Cerebellar cortex (tissue), 1 donor: ENCODE measurements at regions not wholly inside any gene's neighbourhood (a gene's known extent, or its start where the extent isn't known, plus 50 kb on each side); places are given as distances from the start of the nearest gene placed in this dataset.
A peak's percentile ranks its signal among the peaks of the same experiment; 100 is the strongest.
"Not testable (repeated sequence)": the region's sequence is repeated elsewhere in the genome, so short reads cannot be mapped to it uniquely, and the experiment has no call there.

Experiments used
- DNase-seq: peaks from one replicate; pipeline ENCODE4 v3.0.0-alpha.2; 2015; ENCODE audit warnings: low spot score

DNA sequence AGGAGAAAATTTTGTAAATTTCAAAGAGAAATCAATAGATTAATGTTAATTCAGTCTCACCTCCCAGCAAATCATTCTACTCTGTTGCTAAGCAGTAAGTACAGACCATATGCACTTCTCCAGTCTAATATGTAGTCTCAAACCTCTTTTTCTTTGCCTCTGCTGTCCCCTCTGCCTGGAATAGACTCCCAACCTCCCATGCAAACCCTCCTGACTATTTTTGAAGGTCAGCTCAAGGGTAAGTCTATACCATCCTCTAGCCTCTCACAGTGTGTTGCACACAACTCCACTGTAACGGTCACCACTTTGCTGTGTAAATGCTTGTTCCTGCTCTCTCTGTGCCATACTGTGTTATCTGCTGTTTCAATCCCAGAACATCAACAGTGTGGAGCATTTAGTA, 94.5 kb upstream of the TRIM77 start:
- DNase-seq = not testable (repeated sequence)

DNA sequence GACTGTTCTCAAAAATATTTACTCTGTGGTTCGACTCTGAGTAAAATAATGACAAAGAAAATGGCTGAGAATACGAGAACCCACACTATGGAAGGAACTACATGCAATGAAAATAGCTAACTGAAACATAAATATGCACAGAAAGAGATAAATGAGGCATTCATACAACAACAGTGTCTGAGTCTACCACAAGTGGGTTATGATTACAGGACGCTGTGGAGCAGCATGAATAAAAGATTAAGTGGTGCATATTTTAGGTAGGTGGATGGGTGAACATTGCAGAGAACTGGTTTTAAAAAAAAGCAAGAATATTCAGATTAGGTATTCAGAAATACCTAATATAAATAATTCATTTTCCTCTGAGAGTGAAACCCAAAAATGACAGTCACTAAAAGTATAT, 93.9 kb upstream of the TRIM77 start:
- not testable (repeated sequence) for DNase-seq

DNA sequence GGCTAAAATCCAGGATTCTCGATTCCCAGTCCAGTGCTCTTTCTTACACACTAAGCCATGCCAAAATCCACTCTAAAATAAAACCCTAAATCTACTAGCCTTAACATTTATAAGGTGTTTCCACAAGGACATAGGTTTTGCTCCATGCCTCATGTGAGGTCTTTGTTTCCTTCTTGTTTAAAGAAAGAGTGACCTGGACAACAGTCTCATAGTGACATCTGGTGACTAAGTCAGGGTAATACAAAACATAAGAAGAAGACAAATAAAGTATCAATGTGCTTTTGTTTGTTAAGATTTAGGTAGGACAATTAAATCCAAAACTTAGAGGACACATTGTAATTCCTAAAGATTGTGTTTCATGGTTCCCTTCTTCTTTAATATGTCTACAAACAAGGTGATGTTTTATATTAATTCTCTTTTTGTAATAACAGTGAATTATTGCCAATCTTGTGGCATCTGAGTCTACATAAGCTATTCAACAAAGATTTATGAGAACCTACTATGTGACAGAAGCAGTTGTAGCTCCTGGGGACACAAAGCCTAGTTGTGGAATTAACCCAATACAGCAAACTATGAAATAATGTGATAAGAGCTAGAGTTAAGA, 93.0 kb upstream of the TRIM77 start:
- peak; percentile 0 for DNase-seq

DNA sequence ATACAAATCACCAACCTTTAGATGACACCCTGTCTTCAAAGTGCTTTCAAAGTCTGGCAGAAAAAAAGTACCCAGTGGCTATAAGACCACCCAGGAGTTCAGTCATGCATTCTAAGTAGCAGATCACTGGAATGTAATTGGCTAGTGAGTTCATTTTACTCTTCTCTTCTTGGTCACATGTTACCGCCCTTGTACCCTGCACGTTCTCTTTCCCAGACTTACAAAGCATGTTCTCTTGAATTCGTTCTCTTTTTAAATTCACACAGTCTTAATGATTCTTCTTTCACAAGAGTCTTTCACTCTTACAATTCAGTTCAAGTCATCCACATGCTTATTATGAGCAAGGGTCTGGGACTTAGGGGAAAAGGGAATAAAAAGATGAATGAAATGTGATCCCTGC, 89.4 kb upstream of the TRIM77 start:
- not testable (repeated sequence) for DNase-seq

DNA sequence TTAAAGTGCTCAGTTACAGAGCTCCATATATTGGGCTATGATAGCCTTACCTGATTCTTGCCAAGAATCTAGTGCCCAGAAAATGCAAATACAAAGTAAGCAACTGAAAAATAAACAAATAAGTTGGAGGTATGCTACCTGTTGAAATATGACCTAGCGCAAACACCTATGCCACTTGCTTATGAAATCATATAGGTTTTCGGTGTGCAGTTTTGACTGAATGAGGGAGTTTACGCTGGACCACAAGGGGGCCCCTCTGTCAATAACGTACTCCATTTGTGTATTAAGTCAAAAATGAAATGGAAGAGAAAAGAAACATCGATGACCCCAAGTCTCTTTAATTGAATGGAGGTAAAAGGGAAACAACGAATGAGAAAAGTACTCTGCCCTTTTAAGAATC, 84.9 kb upstream of the TRIM77 start:
- no peak for DNase-seq

DNA sequence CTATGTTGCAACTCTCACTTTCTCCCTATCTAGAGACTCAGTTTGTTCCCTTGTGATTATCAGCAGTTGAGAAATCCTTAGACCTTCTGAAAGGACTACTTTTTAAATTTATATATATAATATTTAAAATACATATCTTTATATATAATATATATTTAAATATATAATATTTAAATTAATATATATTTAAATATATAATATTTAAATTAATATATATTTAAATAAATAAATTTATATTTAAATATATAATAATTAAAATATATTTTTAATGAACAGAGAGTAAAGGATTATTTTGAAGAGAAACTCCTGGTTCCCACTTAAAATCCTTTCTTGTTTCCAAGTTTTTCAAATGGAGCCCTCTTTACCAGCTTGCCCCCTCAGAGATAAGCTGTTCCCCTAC, 83.7 kb upstream of the TRIM77 start:
- DNase-seq = no peak

DNA sequence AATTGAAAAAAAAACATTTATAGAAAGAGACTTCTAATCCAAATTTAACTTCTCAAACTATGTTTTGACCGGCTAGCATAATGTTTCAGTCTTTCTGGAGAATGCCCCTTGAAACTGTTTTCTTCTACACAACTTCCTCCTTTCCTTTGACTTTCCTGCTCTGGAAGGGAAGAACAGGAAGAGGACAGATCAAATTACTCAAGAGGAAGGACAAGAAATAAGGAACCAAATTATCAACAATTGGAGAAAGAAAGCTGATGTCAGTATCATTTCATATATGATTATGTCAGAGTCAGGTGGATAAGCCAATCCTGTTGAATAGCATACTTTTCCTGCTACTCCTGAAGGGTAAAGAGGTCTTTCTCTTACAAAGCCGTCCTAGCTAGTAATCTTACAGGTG, 83.2 kb upstream of the TRIM77 start:
- not testable (repeated sequence) for DNase-seq

DNA sequence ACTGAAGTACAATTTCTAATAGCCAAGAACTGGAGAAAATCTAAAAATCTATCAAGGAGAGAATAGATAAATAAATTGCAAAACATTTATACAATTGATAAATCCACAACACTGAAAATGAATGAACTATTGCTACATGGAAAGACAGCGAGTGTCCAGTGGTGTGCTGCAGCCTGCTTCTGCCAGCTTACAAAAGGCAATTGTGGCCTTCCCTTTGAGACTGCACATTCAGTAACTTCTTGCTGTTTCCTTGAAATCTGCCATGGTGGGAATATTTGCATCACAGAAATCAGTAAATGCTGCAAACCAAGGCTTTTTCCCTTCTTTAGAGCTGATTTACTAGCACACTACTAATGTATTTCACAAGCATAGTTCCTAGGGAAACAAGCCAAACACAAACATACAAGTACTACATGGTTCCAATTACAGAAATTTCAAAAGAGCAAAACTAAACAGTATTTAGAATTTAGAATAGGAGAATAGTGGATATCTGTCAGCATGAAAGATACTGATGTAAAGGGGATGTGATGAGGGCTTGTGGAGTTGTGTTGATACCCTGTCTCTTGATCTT, 76.9 kb upstream of the TRIM77 start:
- DNase-seq = no peak

DNA sequence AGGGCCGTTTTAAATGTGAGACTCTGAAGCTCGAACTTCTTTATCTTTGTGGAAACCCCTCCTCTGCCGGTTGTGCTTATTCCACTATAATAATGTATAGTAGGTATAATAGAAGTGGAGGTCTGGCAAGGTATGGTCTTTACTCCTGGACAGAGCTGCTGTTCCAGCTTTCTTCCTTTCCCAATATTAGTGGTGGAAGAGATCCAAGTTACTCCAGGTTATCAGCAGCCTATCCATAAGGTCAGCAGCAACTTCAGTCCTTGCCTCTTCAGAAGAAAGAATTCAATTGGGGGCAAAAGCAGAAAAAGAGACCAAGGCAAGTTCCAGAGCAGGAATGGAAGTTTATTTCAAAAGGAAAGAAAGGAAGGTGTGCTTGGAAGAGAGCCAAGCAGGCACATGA, 69.3 kb upstream of the TRIM77 start:
- DNase-seq = not testable (repeated sequence)

DNA sequence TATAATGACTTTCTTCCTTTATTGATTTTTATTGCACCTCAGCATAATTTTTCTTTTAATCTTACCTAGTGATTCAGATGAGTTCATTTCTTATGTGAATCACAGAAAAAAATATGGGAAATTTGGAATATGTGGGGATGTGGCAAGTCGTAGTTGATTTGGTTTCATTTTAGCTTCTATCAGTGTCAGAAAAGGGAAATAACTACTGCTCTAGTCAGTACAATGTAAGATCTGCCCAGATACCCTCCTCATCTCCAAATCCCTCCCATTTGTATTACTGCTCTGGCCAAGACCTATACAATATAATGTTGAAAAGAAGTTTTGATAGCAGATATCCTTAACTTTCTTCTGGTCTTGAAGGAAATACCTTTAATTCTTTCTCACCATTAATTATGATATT, 61.9 kb upstream of the TRIM77 start:
- DNase-seq = not testable (repeated sequence)

DNA sequence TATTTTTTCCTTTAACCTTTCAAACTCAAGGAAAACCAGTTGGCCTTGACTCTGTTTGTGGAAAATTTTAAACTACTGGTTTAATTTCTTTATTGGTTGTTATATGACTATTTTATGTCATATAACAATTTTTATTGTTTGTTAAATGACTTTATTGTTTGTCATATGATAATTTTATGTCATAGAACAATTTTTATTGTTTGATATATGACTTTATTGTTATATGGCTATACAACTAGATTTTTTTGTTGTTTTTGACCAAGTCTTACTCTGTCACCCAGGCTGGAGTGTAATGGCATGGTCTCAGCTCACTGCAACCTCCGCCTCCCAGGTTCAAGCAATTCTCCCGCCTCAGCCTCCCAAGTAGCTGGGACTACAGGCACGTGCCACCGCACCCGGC, 61.1 kb upstream of the TRIM77 start:
- not testable (repeated sequence) for DNase-seq

DNA sequence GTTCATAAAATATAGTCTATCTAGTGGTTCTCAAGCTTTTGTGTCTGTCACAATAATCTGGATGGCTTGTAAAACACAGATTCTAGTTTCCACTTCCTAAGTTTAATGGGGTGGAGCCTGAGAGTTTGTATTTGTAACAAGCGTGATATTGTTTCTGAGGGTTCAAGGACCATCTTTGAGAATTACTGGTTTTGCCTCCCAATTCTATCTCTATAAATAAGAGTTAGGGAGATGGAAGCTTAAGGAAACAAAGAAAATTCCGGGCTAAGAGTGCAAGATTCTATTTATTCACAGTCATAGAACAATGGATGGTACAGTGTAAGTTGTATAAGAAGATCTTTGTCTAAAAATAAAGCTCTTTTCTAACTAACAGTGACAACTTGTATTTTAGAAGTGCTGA, 55.4 kb upstream of the TRIM77 start:
- not testable (repeated sequence) for DNase-seq

DNA sequence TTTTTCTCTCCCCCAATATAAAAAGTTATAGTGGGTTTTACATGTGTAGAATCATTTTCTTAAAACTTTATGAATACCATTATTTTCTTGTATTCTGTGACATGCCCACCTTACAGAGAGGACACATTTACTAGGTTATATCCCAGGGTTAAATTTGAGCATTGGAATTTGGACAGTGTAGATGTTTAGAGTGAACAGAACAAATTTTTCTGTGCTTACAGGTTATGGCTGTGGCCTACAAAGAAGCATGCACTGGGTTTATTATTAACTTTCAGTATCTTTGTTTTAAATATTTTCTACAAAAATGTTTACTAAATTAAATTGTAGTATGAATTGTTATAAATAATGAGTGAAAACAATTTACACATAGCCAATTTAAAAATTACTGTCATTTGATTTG, 51.3 kb upstream of the TRIM77 start:
- DNase-seq = not testable (repeated sequence)

DNA sequence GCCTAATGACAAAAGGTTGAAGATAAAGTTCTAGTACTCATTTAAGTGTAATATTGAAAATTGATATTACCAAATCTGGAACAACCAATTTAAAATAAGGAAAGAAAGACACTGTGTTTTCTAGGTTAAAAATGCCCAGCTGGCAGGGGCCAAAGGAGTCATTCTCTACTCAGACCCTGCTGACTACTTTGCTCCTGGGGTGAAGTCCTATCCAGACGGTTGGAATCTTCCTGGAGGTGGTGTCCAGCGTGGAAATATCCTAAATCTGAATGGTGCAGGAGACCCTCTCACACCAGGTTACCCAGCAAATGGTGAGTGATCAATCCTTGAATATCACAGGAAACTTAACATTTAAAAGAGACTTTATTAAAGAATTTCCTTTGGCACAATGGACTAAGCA, 50.7 kb upstream of the TRIM77 start:
- DNase-seq = not testable (repeated sequence)

DNA sequence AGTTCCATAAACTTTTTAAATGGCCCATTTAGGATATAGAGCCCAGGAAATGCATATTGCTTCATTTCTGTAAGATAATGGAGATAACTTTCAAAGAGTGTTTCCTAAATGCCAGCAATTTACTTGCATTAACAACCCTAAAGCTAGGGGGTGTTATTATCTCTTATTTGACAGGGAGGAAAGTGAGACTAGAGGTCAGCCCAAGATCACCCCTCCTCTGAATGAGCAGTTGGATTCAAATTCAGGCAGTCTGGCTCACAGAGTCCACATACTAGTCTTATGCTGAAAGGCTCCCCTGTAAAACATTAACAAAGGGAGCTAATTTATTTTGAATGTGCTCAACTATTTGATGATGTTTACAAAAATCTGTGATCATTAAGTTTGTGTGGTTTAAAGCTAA, 49.9 kb upstream of the TRIM77 start:
- no peak for DNase-seq
